NCI-H510A (cell line): ENCODE measurements at regions not wholly inside any gene's neighbourhood (a gene's known extent, or its start where the extent isn't known, plus 50 kb on each side); places are given as distances from the start of the nearest gene placed in this dataset.
"Not testable (repeated sequence)": the region's sequence is repeated elsewhere in the genome, so short reads cannot be mapped to it uniquely, and the experiment has no call there.

Experiments
- DNase-seq: peaks from one replicate; lab custom pipeline; 2025; lab: John Stamatoyannopoulos, UW

GRCh38 chr16:8187782-8188372, 402.4 kb downstream of the TMEM114 start:
- DNase-seq = no peak

GRCh38 chr16:8184854-8185253, 405.5 kb downstream of the TMEM114 start:
- DNase-seq = no peak

- no peak for DNase-seq
Observed at GRCh38 chr16:8183176-8184099, 406.9 kb downstream of the TMEM114 start.

DNA sequence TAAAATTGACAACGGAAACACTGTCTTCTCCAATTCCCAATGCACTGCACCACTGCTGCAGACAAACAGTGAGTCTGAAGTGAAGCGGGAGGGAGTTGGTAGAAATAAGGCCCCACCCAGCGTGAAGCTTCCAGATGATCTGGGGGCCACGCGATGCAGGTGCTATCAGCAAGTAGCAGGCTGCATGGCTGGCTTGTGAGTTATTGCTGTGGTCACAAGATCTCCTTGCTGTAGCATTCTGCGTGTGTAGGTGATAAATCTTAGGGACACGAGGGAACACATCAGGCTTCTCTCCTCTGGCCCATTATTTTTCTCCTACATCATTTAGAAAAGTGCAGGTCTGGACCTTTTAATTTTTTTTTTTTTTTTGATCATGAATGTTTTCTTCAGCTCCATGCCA, 407.6 kb downstream of the TMEM114 start:
- DNase-seq = no peak

- no peak for DNase-seq
Observed at GRCh38 chr16:8179615-8180014, 410.7 kb downstream of the TMEM114 start.

DNA sequence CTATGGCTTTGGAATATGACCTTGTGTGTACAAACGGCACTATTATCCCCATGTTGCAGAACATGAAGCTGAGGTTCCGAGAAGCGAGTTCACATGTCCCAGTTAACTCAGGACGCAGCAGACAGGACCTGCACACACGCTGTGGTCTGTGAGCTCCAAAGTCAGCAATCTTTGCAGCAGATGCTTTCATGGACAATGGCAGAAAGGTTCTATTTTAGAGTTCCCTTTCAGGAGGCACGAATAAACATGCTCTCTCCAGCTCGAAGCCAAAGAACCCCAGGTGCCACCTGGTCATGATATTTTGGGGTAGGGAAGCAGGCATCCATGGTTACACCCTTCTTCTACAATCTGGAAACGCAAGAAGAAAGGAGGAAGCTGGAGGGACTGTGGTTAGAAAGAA, 412.0 kb downstream of the TMEM114 start:
- no peak for DNase-seq

- DNase-seq = no peak
Observed at GRCh38 chr16:8175411-8175810, 414.9 kb downstream of the TMEM114 start.

DNA sequence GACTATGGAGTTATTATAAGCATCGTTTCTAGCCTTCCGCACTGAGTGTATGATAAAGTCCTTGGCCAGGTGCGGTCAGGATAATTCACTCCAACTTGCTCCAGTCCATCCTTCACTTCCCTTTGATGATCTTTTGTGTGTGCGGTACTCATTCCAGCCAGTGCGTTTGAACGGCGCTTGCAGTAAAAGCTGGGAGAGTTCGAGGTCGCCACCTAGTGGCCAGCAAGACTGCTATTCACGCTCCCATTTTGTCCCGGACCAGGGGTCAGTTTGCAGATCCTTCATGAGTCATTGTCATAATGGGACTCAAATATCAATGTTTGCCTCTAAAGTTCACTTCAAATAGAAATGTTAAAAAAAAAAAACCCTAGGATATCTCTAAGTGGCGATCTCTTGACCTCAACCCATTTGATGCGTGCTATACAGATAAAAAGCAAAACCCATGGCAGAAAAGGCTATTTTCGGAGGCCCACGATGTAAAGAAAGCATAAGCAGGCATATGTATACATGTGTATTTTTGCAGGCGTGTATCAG, 417.1 kb downstream of the TMEM114 start:
- DNase-seq = peak; percentile 27

DNA sequence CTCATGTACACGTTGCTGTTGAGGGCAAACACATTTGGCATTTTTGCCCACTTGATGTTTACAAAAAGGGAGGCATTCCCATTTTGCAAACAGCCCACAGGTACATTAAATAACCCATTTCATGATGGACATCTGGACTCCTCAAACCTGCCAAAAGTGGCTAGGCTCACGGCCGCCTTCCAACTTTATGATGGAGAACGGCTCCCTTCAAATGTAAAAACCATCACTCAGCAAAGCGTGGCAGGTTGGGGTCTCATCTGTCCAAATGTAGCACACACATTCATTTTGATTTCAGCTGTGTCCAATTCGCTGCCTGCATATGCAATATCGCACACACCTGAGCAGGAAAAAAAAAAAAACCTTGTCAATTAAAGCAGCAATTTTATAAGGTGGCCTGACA, 417.8 kb downstream of the TMEM114 start:
- no peak for DNase-seq

GRCh38 chr16:8168016-8168415, 422.3 kb downstream of the TMEM114 start:
- no peak for DNase-seq

DNA sequence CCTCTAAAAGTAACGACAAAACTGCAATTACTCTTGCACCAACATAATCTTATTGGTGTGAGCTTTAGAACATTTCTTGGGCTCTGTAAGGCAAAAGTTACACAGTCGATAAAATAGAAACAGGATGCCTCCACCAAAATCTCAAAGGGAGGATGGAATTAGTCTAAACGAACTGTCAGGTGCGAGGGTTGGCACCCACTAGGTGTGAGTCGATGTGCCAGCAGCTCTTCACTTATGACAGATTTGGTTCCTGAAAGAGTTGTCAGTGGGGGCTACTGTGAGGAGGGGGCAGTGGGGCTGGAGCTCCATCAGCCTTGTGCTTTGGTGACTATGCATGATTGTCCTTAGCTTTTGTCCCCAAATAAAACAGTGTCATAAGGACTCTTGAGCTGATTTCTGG, 422.9 kb downstream of the TMEM114 start:
- no peak for DNase-seq

DNA sequence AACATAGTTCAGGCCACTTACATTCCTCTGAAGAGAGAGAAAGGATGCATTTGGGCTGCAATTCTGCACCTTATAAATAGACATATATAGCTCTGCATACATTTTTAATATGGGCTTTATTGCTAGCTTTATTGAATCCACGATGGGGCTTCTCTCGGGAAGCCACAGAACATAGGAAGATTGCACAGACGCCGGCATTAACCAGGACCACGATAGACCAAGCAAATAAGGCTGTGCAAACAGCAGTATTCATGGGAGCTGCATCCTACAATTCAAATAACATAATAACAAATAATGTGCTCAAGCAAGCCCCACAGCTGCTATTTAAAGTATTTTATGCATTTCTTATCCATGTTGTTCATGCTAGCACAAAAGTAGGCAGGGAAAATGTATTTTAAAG, 432.3 kb downstream of the TMEM114 start:
- no peak for DNase-seq

GRCh38 chr16:8155275-8155674, 435.0 kb downstream of the TMEM114 start:
- DNase-seq = no peak

DNA sequence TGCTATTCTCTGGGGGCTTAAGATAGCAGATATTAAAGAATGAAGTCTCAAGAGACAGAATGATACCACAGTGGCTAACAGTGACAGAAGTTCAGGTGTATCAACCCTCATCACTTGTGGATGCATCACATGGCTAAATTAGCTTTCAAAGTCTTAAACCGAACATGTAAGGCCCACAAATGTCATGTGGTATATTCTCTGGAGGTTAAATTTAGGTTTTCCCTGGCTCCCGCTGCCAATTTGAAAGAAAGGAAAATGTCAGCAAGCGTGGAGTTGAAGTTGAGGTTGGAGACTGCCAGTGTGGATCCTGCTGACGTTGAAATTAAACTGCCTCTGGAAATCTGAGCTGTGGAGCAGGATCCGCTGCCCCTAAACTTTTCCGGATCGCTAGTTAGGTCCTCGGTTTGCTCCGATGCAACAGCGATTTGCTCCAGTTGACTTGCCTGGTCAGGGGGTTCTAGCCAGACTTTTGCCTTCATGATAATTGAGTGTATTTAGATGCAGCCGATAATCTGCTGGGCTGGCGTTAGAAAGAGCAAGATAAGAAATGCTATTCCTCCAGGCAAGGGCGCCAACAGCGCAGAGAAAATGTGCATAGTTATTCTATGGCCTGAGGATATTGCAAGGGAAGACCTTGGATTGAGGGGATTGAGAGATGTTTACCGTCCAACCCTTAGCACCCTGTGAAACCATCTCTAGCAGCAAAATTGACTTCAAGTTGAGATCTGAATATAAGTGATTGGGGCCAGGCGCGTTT, 443.9 kb downstream of the TMEM114 start:
- no peak for DNase-seq

- DNase-seq = no peak
Observed at GRCh38 chr16:8138666-8139065, 451.6 kb downstream of the TMEM114 start.

DNA sequence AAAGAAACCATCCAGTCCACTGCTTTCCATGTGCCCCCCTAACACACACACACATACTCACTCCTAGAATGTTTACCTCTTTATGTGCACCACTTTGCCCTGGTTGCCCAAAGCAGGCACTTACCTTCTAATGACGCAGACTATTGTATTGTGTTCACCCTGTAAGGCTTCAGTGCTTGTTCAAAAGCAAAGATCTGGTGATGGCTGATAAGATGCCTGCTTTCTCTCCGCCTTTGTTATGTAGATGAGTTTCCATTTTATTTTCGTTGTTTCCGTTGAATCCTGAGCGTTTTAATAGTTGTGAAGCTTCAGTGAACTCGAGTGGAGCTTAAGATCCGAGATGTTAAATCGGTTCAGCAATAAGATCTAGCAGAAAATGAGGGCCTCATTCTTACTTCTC, 452.7 kb downstream of the TMEM114 start:
- DNase-seq = no peak

DNA sequence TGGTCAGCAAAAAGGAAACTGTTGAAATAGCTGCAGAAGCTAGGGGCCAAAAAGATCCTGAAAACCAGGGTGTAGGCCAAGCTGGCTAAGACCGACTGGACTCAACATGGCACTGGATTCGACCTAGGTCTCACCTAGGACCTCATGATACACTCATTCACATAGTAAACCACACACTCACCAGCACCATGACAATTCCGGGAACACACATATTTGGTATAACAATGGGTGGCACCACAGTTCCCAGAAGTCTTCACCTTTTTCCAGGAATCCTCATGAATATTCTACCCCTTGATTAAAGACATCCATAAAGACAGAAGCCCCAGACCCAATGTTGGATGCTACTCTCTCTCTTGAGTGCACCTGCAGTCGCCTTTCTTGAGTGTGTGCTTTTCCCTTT, 460.1 kb downstream of the TMEM114 start:
- DNase-seq = no peak

DNA sequence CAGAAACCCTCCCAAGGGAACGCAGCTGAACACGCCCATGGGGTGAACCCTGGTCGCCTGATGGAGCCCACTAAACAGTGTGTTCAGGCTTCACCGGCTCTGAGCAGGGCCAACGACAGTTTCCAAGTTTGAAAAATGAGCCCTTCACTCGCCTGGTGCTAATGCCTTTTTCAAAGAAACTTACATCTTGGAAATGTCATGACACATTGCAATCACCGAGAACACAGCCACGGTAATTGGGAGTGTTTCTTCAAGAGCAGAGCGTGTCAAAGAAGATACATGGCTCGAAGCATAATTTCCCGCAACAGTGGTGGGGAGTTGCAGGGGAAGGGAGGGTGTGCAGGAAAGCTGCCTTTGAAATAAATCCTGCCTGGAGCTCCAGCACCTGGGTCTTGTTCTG, 463.2 kb downstream of the TMEM114 start:
- no peak for DNase-seq

DNA sequence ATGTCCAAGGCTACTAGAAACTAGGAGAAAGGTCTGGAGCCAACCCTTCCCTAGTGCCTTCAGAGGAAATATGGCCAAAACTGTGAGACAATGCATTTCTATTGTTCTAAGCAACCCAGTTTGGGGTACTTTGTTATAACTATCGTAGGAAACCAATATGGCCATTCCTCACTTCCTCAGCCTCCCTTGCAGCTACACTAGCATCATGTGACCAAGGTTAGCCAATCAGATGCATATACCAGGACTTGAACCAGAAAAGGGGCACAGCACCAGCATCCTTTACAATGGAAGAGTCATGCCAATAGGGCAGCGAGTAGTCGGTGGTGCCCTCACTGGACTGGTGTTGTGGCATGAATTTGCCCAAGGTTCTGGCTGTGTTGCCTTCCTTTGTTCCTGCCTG, 464.0 kb downstream of the TMEM114 start:
- DNase-seq = no peak

- no peak for DNase-seq
Observed at GRCh38 chr16:8120001-8120400, 470.3 kb downstream of the TMEM114 start.

DNA sequence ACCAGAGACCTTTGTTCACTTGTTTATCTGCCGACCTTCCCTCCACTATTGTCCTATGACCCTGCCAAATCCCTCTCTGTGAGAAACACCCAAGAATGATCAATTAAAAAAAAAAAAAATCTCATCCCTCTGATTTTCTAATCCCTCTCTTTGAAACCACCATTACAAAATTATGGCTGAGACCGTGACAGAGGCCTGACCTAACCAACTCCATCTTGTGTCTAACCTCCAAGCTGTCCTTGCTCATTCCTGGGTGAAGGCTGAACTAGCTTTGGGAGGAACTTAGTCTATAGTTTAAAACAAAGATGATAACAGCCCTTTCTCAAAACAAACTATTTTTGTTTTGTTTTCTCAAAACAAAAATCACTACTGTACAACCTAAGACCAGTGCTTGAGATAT, 474.5 kb downstream of the TMEM114 start:
- DNase-seq = no peak

- DNase-seq = not testable (repeated sequence)
Observed at GRCh38 chr16:8114941-8115340, 475.4 kb downstream of the TMEM114 start.

GRCh38 chr16:8113843-8114242, 476.5 kb downstream of the TMEM114 start:
- DNase-seq = no peak
